DND-41 (cell line): ENCODE measurements at regions not wholly inside any gene's neighbourhood (a gene's known extent, or its start where the extent isn't known, plus 50 kb on each side); places are given as distances from the start of the nearest gene placed in this dataset.

Source experiments
- CTCF ChIP-seq: IDR thresholded peaks from 2 replicates; pipeline ENCODE4 v1.5.1; 2012; ENCODE audit warnings: borderline replicate concordance, low read length, moderate library complexity, mild to moderate bottlenecking; ENCODE audit not compliant: poor library complexity, severe bottlenecking; ENCODE audit errors: extremely low read depth
- EZH2 ChIP-seq: IDR thresholded peaks from 3 replicates; pipeline ENCODE4 v1.6.1; 2012; ENCODE audit warnings: borderline replicate concordance, low read depth, mild to moderate bottlenecking, moderate library complexity, low read length, inconsistent platforms; ENCODE audit not compliant: severe bottlenecking

DNA sequence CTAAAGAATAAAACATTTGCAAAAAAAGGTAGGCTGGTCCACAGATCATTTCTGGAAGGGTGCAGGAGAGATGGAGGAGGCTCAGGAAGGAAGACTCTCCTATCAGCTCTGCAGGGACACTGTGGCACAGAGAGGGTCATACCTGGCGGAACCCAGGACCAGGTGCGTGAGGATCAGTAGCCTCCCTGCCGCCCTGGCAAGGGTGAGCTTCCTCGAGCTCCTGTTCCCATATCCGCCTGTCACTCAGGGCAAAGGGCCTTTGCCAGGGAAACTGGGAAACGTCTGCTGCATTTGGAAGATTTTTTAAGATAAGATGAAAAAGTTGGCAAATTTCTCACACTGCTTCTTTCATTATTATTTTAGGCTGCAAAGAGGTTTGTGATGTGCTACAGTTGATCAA is 112.1 kb upstream of the TIAM1 start:
- TF ChIP-seq EZH2: no peak
- TF ChIP-seq CTCF: no peak
